ENCODE measurements at regions not wholly inside any gene's neighbourhood (a gene's known extent, or its start where the extent isn't known, plus 50 kb on each side); places are given as distances from the start of the nearest gene placed in this dataset.
A peak's percentile ranks its signal among the peaks of the same experiment; 100 is the strongest.

- Histone ChIP-seq H3K4ac (ENCODE audit: low read length) (no peak overlapping the region), H3K23ac (ENCODE audit: low read depth, low read length, poor library complexity) (no peak overlapping the region), H3K27me3 (ENCODE audit: control insufficient read depth in 3 of 3, insufficient read depth in 3 of 3, low read depth in 1 of 3, low read length in 3 of 3) (no peaks in the 10 kb centered on the region), H3K4me3 (ENCODE audit: low read length in 2 of 2) (no peak overlapping the region), H3K9ac (ENCODE audit: low read depth, low read length, poor library complexity) (no peak overlapping the region), H2AFZ (ENCODE audit: low read length) (no peak overlapping the region), H2BK15ac (ENCODE audit: low read length) (no peak overlapping the region), H2BK120ac (ENCODE audit: low read depth, low read length) (no peak overlapping the region), H2AK5ac (ENCODE audit: low read depth, low read length) (no peak overlapping the region), H3K27ac (replicated peaks; ENCODE audit: low read length) (no peak overlapping the region), H3K36me3 (replicated peaks in 1 of 2; ENCODE audit: control insufficient read depth in 2 of 2, insufficient read depth in 2 of 2, low read length in 2 of 2) (no peaks in the 10 kb centered on the region), H3K4me2 (ENCODE audit: insufficient read depth, low read length, poor library complexity, severe bottlenecking) (no peak overlapping the region), H3K4me1 (ENCODE audit: control insufficient read depth in 2 of 2, insufficient read depth in 1 of 2, low read depth in 1 of 2, low read length in 2 of 2) (peaks cover 0 to 21% of the 10 kb centered on the region in 2 donors), H3K14ac (ENCODE audit: low read length) (no peak overlapping the region), H3K18ac (ENCODE audit: low read length) (no peak overlapping the region), H3K79me1 (ENCODE audit: low read depth, low read length) (no peaks in the 10 kb centered on the region), H2BK5ac (ENCODE audit: low read length) (no peak overlapping the region), H3K9me3 (replicated peaks in 1 of 2; ENCODE audit: control insufficient read depth in 2 of 2, insufficient read depth in 1 of 2, low read depth in 1 of 2, low read length in 2 of 2) (peaks cover 0 to 4% of the 10 kb centered on the region in 2 donors), H4K8ac (ENCODE audit: low read depth, low read length) (no peak overlapping the region), H4K91ac (ENCODE audit: low read depth, low read length, poor library complexity) (no peak overlapping the region), H2BK12ac (ENCODE audit: low read length) (no peak overlapping the region)
- no peak for DNase-seq (ENCODE audit: low spot score)
- WGBS, 2 donors (ENCODE audit: extremely low coverage in 2 of 2, insufficient read length in 2 of 2, insufficient replicate concordance in 1 of 2) = no CpG with 5 or more reads among the region's 5 CpGs
These were observed 205.5 kb downstream of the EFNB2 start for GRCh38 chr13:106329941-106330340.

GRCh38 chr13:106326751-106327150, 208.7 kb downstream of the EFNB2 start:
- no peak overlapping the region for H2BK15ac ChIP-seq (ENCODE audit: low read length)
- H3K79me1 ChIP-seq (ENCODE audit: low read depth, low read length) = no peaks in the 10 kb centered on the region
- WGBS, 2 donors (ENCODE audit: extremely low coverage in 2 of 2, insufficient read length in 2 of 2, insufficient replicate concordance in 1 of 2) = no CpG with 5 or more reads among the region's 4 CpGs
- no peak overlapping the region for H3K27ac ChIP-seq (replicated peaks; ENCODE audit: low read length)
- no peak overlapping the region for H2BK5ac ChIP-seq (ENCODE audit: low read length)
- H3K4me3 ChIP-seq (ENCODE audit: low read length in 2 of 2) = no peak overlapping the region
- H3K18ac ChIP-seq (ENCODE audit: low read length) = no peak overlapping the region
- peaks cover 10 to 26% of the 10 kb centered on the region in 2 donors for H3K9me3 ChIP-seq (replicated peaks in 1 of 2; ENCODE audit: control insufficient read depth in 2 of 2, insufficient read depth in 1 of 2, low read depth in 1 of 2, low read length in 2 of 2)
- H2BK12ac ChIP-seq (ENCODE audit: low read length) = no peak overlapping the region
- no peak overlapping the region for H2BK120ac ChIP-seq (ENCODE audit: low read depth, low read length)
- H3K23ac ChIP-seq (ENCODE audit: low read depth, low read length, poor library complexity) = no peak overlapping the region
- no peaks in the 10 kb centered on the region for H3K36me3 ChIP-seq (replicated peaks in 1 of 2; ENCODE audit: control insufficient read depth in 2 of 2, insufficient read depth in 2 of 2, low read length in 2 of 2)
- DNase-seq (ENCODE audit: low spot score) = no peak
- no peak overlapping the region for H3K14ac ChIP-seq (ENCODE audit: low read length)
- no peak overlapping the region for H2AK5ac ChIP-seq (ENCODE audit: low read depth, low read length)
- no peak overlapping the region for H3K9ac ChIP-seq (ENCODE audit: low read depth, low read length, poor library complexity)
- H2AFZ ChIP-seq (ENCODE audit: low read length) = no peak overlapping the region
- H4K91ac ChIP-seq (ENCODE audit: low read depth, low read length, poor library complexity) = no peak overlapping the region
- peaks cover 0 to 6% of the 10 kb centered on the region in 2 donors for H3K4me1 ChIP-seq (ENCODE audit: control insufficient read depth in 2 of 2, insufficient read depth in 1 of 2, low read depth in 1 of 2, low read length in 2 of 2)
- no peaks in the 10 kb centered on the region for H3K27me3 ChIP-seq (ENCODE audit: control insufficient read depth in 3 of 3, insufficient read depth in 3 of 3, low read depth in 1 of 3, low read length in 3 of 3)
- H3K4me2 ChIP-seq (ENCODE audit: insufficient read depth, low read length, poor library complexity, severe bottlenecking) = no peak overlapping the region
- no peak overlapping the region for H3K4ac ChIP-seq (ENCODE audit: low read length)
- no peak overlapping the region for H4K8ac ChIP-seq (ENCODE audit: low read depth, low read length)

DNA sequence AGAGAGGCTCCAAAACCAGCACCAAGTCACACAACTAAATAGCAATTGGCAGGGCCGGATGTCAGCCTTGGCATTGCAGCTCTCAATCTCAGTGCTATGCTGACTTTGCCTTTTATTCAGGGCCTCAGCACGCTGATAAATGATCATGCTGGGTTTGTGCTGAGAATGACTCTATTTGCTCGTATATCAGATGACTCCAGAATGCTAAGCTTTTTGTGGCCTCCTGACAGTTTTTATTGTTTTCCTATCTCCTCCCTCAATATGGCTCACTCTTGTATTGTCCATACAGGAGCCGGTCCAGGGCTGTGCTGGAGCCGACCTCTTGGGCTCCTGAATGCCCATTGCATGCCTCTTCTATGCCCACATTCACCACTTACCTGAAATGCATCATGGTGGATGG, 211.0 kb downstream of the EFNB2 start:
- H3K23ac ChIP-seq (ENCODE audit: low read depth, low read length, poor library complexity) = no peak overlapping the region
- WGBS, 2 donors (ENCODE audit: extremely low coverage in 2 of 2, insufficient read length in 2 of 2, insufficient replicate concordance in 1 of 2) = no CpG with 5 or more reads among the region's 5 CpGs
- no peak overlapping the region for H3K27ac ChIP-seq (replicated peaks; ENCODE audit: low read length)
- H3K18ac ChIP-seq (ENCODE audit: low read length) = no peak overlapping the region
- H3K4me3 ChIP-seq (ENCODE audit: low read length in 2 of 2) = no peak overlapping the region
- no peaks in the 10 kb centered on the region for H3K79me1 ChIP-seq (ENCODE audit: low read depth, low read length)
- H3K36me3 ChIP-seq (replicated peaks in 1 of 2; ENCODE audit: control insufficient read depth in 2 of 2, insufficient read depth in 2 of 2, low read length in 2 of 2) = no peaks in the 10 kb centered on the region
- H3K9ac ChIP-seq (ENCODE audit: low read depth, low read length, poor library complexity) = no peak overlapping the region
- DNase-seq (ENCODE audit: low spot score) = no peak
- no peak overlapping the region for H2BK120ac ChIP-seq (ENCODE audit: low read depth, low read length)
- no peak overlapping the region for H3K4ac ChIP-seq (ENCODE audit: low read length)
- H3K27me3 ChIP-seq (ENCODE audit: control insufficient read depth in 3 of 3, insufficient read depth in 3 of 3, low read depth in 1 of 3, low read length in 3 of 3) = no peaks in the 10 kb centered on the region
- no peaks in the 10 kb centered on the region for H3K4me1 ChIP-seq (ENCODE audit: control insufficient read depth in 2 of 2, insufficient read depth in 1 of 2, low read depth in 1 of 2, low read length in 2 of 2)
- no peak overlapping the region for H4K91ac ChIP-seq (ENCODE audit: low read depth, low read length, poor library complexity)
- no peak overlapping the region for H3K14ac ChIP-seq (ENCODE audit: low read length)
- peaks cover 11 to 30% of the 10 kb centered on the region in 2 donors for H3K9me3 ChIP-seq (replicated peaks in 1 of 2; ENCODE audit: control insufficient read depth in 2 of 2, insufficient read depth in 1 of 2, low read depth in 1 of 2, low read length in 2 of 2)
- H2AK5ac ChIP-seq (ENCODE audit: low read depth, low read length) = no peak overlapping the region
- no peak overlapping the region for H3K4me2 ChIP-seq (ENCODE audit: insufficient read depth, low read length, poor library complexity, severe bottlenecking)
- H4K8ac ChIP-seq (ENCODE audit: low read depth, low read length) = no peak overlapping the region
- no peak overlapping the region for H2BK15ac ChIP-seq (ENCODE audit: low read length)
- no peak overlapping the region for H2BK5ac ChIP-seq (ENCODE audit: low read length)
- no peak overlapping the region for H2BK12ac ChIP-seq (ENCODE audit: low read length)
- H2AFZ ChIP-seq (ENCODE audit: low read length) = peak overlapping the region; percentile 18

DNA sequence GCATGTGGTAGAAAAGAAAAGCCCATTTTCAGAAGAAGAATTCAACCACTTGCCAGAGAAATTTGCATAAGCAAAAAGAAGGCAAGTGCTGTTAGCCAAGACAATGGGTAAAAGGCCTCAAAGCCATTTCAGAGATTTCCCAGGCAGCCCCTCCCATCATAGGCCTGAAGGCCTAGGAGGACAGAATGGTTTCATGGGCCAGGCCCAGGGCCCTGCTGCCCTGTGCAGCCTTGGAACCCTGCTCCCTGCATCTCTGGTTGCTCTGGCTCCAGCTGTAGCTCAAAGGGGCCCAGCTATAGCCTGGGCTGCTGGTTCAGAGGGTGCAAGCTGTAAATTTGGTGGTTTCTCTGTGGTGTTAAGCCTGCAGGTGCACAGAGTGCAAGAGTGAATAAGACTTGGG, 212.8 kb downstream of the EFNB2 start:
- Histone ChIP-seq H3K4me1 (ENCODE audit: control insufficient read depth in 2 of 2, insufficient read depth in 1 of 2, low read depth in 1 of 2, low read length in 2 of 2) (no peaks in the 10 kb centered on the region), H2AK5ac (ENCODE audit: low read depth, low read length) (no peak overlapping the region), H3K79me1 (ENCODE audit: low read depth, low read length) (no peaks in the 10 kb centered on the region), H3K4ac (ENCODE audit: low read length) (no peak overlapping the region), H4K91ac (ENCODE audit: low read depth, low read length, poor library complexity) (no peak overlapping the region), H2BK5ac (ENCODE audit: low read length) (no peak overlapping the region), H2AFZ (ENCODE audit: low read length) (no peak overlapping the region), H3K14ac (ENCODE audit: low read length) (no peak overlapping the region), H3K27ac (replicated peaks; ENCODE audit: low read length) (no peak overlapping the region), H2BK15ac (ENCODE audit: low read length) (no peak overlapping the region), H3K4me2 (ENCODE audit: insufficient read depth, low read length, poor library complexity, severe bottlenecking) (no peak overlapping the region), H4K8ac (ENCODE audit: low read depth, low read length) (no peak overlapping the region), H3K9ac (ENCODE audit: low read depth, low read length, poor library complexity) (no peak overlapping the region), H3K4me3 (ENCODE audit: low read length in 2 of 2) (no peak overlapping the region), H3K36me3 (replicated peaks in 1 of 2; ENCODE audit: control insufficient read depth in 2 of 2, insufficient read depth in 2 of 2, low read length in 2 of 2) (no peaks in the 10 kb centered on the region), H3K23ac (ENCODE audit: low read depth, low read length, poor library complexity) (no peak overlapping the region), H3K18ac (ENCODE audit: low read length) (no peak overlapping the region), H3K27me3 (ENCODE audit: control insufficient read depth in 3 of 3, insufficient read depth in 3 of 3, low read depth in 1 of 3, low read length in 3 of 3) (no peaks in the 10 kb centered on the region), H2BK12ac (ENCODE audit: low read length) (no peak overlapping the region), H2BK120ac (ENCODE audit: low read depth, low read length) (no peak overlapping the region), H3K9me3 (replicated peaks in 1 of 2; ENCODE audit: control insufficient read depth in 2 of 2, insufficient read depth in 1 of 2, low read depth in 1 of 2, low read length in 2 of 2) (peaks cover 11 to 30% of the 10 kb centered on the region in 2 donors)
- no peak for DNase-seq (ENCODE audit: low spot score)

Measured in neuronal stem cell (in vitro differentiated cells).